DMS53 (cell line): ENCODE measurements at regions not wholly inside any gene's neighbourhood (a gene's known extent, or its start where the extent isn't known, plus 50 kb on each side); places are given as distances from the start of the nearest gene placed in this dataset.
"Not testable (repeated sequence)": the region's sequence is repeated elsewhere in the genome, so short reads cannot be mapped to it uniquely, and the experiment has no call there.

ENCODE experiments used
- DNase-seq: peaks from one replicate; lab custom pipeline; 2025; lab: John Stamatoyannopoulos, UW

- no peak for DNase-seq
These were observed 561.9 kb upstream of the SOX9 start for GRCh38 chr17:71558901-71559300.

- DNase-seq, result no peak
These were observed 548.5 kb upstream of the SOX9 start for GRCh38 chr17:71572343-71572742.

DNA sequence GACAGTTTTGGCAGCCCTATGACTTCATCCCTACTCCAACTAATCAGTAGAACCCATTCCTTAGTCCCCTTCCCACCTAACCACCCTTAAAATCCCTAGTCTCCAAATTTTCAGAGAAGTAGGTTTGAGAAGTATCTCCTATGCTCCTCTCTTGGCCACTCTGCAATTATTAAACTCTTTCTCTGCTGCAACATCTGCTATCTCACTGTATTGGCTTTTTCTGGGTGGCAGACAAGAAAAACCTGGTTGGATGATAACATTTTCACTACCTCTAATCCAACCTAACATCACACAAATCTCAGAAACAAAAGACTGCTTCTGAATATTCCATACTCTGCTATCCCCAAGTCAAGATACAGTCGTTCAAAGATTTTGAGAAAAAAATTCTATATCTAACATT, 542.4 kb upstream of the SOX9 start:
- DNase-seq, result no peak

DNA sequence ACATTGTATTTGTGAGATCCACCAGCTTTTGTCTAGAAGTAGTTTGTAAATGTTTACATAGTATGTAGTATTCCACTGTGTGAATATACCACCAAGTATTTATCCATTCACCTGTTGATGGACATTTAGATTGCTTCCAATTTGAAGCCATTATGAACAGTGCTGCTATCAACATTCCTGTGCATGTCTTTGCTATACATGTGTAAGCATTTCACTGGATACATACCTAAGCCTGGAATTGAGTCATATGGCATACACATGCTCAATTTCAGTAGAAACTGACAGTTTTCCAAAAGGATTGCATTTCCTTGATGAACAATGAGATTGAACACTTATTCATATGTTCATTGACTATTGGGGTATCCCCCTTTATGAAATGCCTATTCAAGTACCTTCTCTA, 540.6 kb upstream of the SOX9 start:
- DNase-seq, result peak; percentile 22

DNA sequence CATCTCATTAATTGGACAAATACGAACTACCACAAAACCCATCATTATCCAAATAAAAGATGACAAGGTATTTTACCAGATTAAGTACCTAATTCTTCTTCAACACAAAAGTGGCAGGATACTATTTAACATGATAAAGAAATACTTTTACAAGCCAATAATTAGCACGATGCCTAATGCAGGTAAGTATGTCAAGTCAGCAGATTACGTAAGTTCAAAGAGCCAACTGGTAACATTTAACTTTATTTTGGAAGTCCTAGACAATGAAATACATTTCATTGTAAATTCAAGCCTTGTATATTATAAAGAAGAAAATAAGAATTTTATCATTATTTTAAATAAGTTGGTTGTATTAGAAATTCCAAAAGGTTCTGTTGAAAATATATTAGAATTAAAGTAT, 535.3 kb upstream of the SOX9 start:
- no peak for DNase-seq

DNA sequence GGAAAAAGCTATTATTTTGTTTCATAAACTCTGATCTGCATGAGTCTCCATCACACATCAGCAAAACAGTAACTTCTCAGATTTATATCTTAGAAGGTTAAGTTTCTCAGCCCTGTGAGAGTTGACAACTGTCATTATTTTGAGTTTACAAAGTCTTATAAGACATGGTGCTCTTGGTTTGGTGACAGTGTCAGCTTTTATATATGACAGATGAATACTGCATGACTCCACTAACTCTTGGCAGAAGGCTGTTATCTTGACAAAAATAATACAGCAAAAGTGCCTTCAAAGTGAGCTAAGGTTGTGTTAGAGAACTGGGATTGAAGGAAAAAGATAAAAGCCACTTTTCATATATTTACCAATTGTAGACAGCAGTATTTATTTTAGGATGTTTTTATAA, 528.4 kb upstream of the SOX9 start:
- no peak for DNase-seq

DNA sequence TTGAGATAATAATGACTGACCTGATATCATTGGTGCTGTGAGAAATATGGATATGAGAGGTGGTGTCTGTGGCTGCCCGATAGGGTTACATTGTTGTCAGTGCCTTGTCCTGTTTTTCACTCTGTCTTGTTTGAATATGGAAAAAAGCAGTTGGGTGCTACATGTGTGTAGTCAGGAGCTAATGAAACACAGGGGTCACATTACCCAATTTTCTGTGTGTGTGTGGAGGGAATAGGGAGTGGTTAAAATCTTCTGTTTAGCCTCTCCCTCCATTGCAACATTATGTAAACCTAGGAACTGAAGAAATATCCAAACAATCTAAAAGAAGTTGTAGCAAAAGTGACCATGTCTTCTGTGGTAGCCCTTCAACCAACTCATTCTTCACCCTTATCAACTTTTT, 527.7 kb upstream of the SOX9 start:
- DNase-seq, result no peak

DNA sequence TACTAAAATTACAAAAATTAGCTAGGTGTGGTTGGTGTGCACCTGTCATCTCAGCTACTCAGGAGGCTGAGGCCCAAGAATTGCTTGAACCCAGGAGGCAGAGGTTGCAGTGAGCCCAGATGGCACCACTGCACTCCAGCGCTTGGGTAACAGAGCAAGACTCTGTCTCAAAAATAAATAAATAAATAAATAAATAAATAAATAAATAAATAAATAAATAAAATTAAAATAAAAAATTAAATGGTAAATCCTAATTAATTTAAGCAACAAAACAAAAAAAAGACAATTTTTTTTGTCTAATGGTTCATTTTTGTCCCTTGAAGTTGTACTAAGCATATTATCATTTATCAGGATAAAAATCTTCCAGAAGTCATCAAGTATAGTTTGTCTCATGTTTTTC, 521.2 kb upstream of the SOX9 start:
- not testable (repeated sequence) for DNase-seq

DNA sequence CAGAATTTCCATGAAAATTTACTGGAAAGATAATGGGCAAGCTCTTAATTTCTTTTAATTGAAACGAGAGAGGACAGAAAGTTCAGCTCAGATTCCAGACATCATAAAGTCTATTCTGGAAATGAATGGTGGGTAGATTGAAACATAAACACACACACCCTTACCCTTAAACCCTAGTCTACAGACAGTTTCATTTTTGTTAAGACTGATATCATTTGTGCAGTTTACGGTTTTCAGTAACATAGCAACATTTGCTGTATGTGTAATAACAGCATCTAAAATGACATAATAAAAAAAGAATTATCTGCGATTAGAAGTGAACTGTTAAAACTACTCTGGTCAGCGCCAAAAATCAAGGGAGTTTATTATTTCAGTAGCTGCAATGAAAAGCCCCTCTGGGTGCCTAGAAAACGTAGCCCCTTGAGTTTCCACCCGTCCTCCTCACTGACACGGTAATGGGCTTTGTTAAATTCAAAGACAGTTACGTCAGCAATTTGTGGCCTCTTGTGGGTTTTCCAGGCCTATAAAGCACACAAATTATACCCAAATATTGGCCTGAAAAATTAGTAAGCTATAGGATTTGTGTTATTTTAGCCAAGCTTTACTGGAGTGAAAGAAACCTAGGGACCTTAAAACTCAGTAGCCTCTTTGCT, 520.6 kb upstream of the SOX9 start:
- DNase-seq, result no peak

DNA sequence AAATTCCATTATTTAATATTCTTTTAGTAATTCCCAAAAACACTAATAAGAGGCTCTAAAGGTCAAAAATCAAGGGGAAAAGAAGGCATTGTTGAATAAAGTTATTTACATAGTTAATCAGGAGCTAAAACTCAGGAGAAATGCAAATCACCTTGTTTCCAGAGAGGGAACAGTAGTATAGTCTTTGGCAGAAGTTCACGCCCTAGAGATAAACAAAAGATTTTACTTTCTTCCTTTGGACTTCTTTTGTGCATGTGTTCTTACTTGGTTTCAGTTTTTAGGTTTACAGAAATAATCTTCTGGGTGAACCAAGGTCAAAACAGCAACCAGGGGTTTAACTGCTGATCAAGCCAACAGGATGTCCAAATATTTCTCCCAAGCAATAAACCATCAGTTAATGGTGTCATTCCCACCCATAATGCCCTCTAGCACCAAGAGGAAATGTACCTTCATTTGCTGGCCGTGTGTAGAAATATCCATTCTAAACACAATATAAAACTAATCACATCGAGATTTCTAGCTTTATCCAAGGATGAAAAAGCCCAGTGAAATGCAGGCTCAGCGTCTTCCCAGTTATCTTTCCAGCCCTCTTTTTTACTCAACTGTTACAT, 518.8 kb upstream of the SOX9 start:
- no peak for DNase-seq

GRCh38 chr17:71613996-71614395, 506.8 kb upstream of the SOX9 start:
- no peak for DNase-seq

- DNase-seq, result no peak
These were observed 505.0 kb upstream of the SOX9 start for GRCh38 chr17:71615820-71616219.

DNA sequence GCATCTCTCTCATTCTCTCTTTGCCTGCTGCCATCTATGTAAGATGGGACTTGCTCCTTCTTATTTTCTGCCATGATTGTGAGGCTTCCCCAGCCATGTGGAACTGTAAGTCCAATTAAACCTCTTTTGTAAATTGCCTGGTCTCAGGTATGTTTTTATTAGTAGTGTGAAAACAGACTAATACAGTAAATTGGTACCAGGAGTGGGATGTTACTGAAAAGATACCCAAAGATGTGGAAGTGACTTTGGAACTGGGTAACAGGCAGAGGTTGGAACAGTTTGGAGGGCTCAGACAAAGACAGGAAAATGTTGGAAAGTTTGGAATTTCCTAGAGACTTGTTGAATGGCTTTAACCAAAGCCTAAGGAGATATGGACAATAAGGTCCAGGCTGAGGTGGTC, 503.1 kb upstream of the SOX9 start:
- not testable (repeated sequence) for DNase-seq

- no peak for DNase-seq
These were observed 495.5 kb upstream of the SOX9 start for GRCh38 chr17:71625330-71625729.

DNA sequence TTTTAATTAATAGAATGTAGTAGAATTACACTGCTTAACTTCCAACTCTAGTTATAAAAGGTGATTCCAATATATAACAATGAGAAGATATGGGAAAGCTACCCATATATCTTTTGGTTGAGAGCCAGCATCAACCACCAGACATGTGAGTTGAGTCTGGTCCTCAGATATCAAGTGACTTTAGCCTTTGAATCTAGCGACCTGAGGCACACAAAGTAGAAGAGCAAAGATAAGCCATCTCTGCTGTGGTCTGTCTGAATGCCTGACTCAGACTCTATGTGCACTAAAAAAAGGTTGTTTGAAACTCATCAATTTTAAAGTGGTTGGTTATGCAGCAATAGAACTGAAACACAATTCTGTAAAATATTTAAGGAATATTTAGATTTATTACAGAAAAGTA, 492.5 kb upstream of the SOX9 start:
- no peak for DNase-seq

DNA sequence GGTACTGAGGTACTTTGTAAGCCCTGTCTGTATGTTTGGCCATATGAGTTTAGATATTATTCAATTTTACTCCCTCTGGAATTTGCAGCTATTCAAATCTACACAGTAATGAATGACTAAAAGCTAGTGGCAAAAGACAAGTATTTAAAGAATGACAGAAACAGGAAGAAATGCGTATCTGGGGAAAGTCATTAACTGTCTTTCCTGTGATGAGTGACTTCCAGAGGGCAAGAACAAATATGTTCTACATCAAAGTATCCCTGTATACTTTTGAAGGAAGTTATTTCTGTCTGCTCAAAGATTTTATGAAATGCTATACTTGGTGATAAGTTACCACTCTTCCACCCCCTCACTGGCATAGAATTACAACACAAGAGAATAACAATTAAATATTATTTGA, 489.3 kb upstream of the SOX9 start:
- no peak for DNase-seq

DNA sequence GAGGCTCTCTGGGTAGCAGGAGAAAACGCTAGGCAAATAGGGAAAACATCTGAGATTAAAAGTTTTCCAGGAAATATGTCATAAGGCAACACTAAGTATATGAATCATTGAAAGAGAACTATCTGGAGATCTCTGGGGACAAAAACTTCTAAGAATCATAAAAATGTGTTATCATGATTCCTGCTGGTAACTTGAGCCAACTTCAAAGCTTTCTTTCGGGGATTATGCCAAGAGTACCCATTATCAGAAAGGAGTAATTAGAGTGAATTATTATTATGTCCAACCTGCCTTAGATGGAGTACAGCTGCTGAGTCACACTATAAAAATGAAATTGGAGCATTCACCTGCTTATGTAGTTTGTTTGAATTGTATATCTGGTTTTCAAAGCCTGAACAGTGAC, 488.5 kb upstream of the SOX9 start:
- DNase-seq, result peak; percentile 57

- peak; percentile 11 for DNase-seq
These were observed 487.4 kb upstream of the SOX9 start for GRCh38 chr17:71633391-71633849.

DNA sequence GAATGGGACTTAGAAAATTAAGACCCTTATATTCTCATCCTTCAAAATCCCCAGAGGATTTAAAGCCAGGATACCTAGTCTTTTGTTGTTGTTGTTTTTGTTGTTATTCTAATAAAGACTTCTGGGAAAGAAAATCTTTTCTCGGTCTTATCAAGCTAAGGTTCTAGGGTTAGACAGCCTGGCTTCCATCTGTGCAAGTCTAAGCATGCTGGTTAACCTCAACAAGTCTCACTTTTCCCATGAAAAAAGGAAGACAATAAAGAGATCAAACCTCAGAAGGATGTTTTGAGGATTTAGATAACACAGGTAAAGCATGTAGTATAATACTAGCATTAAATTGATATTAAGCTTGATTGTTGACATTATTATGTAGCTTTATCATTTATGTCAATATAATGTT, 486.4 kb upstream of the SOX9 start:
- no peak for DNase-seq

DNA sequence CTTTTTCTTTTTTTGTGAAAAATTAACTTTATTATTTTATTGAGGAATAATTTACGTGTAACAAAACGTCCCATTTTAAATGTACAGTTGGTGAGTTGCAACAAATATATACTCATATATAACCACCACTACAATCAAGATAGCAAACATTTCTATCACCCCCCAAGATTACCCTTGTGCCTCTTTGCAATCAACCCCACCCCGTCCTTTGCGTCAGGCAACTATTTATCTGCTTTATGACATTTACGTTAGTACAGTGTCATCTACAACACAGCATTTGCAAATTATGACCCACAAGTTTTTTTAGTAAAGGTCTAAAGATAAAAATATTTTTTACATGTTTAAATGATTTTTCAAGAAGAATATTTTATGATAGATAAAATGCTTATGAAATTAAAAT, 485.6 kb upstream of the SOX9 start:
- no peak for DNase-seq

DNA sequence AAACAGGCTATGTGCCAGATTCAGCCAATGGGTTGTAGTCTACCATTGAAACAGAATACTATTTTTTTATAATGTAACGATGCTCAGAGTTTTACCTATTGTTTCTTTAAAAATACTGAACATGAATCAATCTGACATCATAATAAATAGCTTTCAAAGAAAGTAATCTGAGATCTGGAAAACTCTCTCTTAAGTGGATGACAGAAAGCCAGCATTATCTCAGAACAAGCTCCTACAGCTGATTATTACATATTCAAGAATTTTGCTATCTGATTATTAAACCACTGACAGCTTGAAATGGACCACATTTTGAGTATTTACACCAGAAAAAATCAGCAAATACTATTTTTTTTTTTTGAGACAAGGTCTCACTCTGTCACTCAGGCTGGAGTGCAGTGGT, 484.2 kb upstream of the SOX9 start:
- no peak for DNase-seq

GRCh38 chr17:71638668-71639067, 482.2 kb upstream of the SOX9 start:
- no peak for DNase-seq

- no peak for DNase-seq
These were observed 481.0 kb upstream of the SOX9 start for GRCh38 chr17:71639865-71640264.

DNA sequence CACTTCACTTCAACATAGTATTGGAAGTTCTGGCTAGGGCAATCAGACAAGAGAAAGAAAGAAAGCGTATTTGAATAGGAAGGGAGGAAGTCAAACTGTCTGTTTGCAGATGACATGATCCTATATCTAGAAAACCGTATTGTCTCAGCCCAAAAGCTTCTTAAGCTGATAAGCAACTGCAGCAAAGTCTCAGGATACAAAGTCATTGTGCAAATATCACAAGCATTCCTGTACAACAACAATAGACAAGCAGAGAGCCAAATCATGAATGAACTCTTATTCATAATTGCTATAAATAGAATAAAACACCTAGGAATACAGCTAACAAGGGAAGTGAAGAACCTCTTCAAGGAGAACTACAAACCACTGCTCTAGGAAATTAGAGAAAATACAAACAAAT, 473.9 kb upstream of the SOX9 start:
- DNase-seq, result not testable (repeated sequence)
